ENCODE measurements at regions not wholly inside any gene's neighbourhood (a gene's known extent, or its start where the extent isn't known, plus 50 kb on each side); places are given as distances from the start of the nearest gene placed in this dataset.

GRCh38 chr15:68482246-68482645 is 50.3 kb upstream of the ITGA11 start:
- DNase-seq: no peak

GRCh38 chr15:68483165-68483564 is 51.2 kb upstream of the ITGA11 start:
- DNase-seq: no peak
- H3K27ac Mint-ChIP-seq: no peak overlapping the region
- no peaks in the 10 kb centered on the region for H3K9me3 Mint-ChIP-seq
- CTCF ChIA-PET: interaction anchor here (0.9 kb wide), 1 partner anchor 230 kb away, joined by 3 read pairs; no protein-coding TSS in a partner anchor
- peaks cover 9% of the 10 kb centered on the region for H3K27me3 Mint-ChIP-seq (ENCODE audit: low read depth)
- intact Hi-C loops (cut with micrococcal nuclease): no loop called here
- H3K36me3 Mint-ChIP-seq (ENCODE audit: low read depth): no peaks in the 10 kb centered on the region
- no peaks in the 10 kb centered on the region for H3K4me1 Mint-ChIP-seq (ENCODE audit: low read depth)
- no peak overlapping the region for H3K4me3 Mint-ChIP-seq

More at GRCh38 chr15:68482246-68482645, 50.3 kb upstream of the ITGA11 start:
- intact Hi-C loops (cut with micrococcal nuclease): no loop called here
- no peak overlapping the region for H3K4me3 Mint-ChIP-seq
- no peaks in the 10 kb centered on the region for H3K4me1 Mint-ChIP-seq (ENCODE audit: low read depth)
- H3K36me3 Mint-ChIP-seq (ENCODE audit: low read depth): no peaks in the 10 kb centered on the region
- CTCF ChIA-PET: no interaction called here
- no peaks in the 10 kb centered on the region for H3K9me3 Mint-ChIP-seq
- no peak overlapping the region for H3K27ac Mint-ChIP-seq
- H3K27me3 Mint-ChIP-seq (ENCODE audit: low read depth): peaks cover 8% of the 10 kb centered on the region

DNA sequence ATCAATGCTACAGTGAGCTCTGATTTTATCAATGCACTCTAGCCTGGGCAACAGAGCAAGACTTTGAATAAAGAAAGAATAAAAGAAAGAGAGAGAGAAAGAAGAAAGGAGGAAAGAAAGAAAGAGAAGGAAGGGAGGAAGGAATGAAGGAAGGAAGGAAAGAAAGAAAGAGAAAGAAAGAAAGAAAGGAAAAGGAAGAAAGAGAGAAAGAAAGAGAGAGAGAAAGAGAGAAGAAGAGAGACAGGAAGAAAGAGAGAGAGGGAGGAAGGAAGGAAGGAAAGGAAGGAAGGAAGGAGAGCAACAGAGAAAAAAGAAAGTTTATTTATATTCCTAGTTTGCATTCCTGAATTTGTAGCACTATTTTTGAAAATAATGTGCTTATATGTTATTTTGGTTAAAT is 52.3 kb upstream of the ITGA11 start:
- CTCF ChIA-PET: interaction anchor here (0.5 kb wide), 1 partner anchor 214 kb away, joined by 3 read pairs; no protein-coding TSS in a partner anchor
- Mint-ChIP-seq H3K9me3 (no peaks in the 10 kb centered on the region), H3K4me3 (no peak overlapping the region), H3K4me1 (ENCODE audit: low read depth) (no peaks in the 10 kb centered on the region), H3K36me3 (ENCODE audit: low read depth) (no peaks in the 10 kb centered on the region), H3K27me3 (ENCODE audit: low read depth) (peaks cover 9% of the 10 kb centered on the region), H3K27ac (no peak overlapping the region)
- no peak for DNase-seq
- intact Hi-C loops (cut with micrococcal nuclease): no loop called here

DNA sequence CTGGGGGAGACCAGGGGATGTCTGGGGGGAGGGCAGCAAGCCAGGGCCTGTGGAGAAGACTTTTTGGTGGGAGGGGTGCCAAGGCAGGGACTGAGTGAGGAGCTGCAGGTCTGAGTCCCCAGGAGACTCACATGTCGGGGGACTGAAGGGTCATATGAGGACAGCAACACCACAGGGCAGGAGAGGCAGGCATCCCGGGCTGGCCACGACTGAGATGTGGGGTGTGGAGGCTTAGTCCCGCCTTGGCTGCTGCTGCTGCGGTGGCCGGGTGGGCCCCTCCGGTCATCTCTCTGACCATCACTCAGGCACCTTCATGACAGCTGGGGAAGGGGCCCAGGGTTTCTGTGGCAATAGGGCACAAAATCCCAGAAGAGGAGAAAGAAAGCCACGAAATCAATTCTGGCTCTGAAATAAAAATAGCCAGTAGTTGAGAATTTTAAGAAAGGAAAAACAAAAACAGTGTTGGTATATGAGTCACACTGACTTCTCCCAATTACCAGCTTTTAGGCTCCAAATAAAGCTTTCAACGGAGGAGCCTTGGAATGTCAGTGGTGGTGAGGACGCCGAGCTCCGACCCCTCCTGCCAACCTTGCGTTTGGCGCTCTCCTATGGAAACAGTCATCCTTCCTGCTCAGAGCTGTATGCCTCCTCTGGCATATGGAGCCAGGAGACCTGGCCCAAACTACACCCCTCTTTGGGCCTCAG is 52.9 kb upstream of the ITGA11 start:
- CTCF ChIA-PET: interaction anchor here (0.5 to 0.6 kb wide), 2 partner anchors 180 to 214 kb away, joined by 3 to 4 read pairs; no protein-coding TSS in a partner anchor
- Mint-ChIP-seq H3K27ac (no peak overlapping the region), H3K27me3 (ENCODE audit: low read depth) (peaks cover 9% of the 10 kb centered on the region), H3K9me3 (no peaks in the 10 kb centered on the region), H3K4me3 (no peak overlapping the region), H3K36me3 (ENCODE audit: low read depth) (no peaks in the 10 kb centered on the region), H3K4me1 (ENCODE audit: low read depth) (no peaks in the 10 kb centered on the region)
- DNase-seq: no peak
- intact Hi-C loops (cut with micrococcal nuclease): no loop called here

- DNase-seq: no peak
- CTCF ChIA-PET: no interaction called here
- intact Hi-C loops (cut with micrococcal nuclease): no loop called here
These were observed 53.9 kb upstream of the ITGA11 start for GRCh38 chr15:68485721-68486360.

DNA sequence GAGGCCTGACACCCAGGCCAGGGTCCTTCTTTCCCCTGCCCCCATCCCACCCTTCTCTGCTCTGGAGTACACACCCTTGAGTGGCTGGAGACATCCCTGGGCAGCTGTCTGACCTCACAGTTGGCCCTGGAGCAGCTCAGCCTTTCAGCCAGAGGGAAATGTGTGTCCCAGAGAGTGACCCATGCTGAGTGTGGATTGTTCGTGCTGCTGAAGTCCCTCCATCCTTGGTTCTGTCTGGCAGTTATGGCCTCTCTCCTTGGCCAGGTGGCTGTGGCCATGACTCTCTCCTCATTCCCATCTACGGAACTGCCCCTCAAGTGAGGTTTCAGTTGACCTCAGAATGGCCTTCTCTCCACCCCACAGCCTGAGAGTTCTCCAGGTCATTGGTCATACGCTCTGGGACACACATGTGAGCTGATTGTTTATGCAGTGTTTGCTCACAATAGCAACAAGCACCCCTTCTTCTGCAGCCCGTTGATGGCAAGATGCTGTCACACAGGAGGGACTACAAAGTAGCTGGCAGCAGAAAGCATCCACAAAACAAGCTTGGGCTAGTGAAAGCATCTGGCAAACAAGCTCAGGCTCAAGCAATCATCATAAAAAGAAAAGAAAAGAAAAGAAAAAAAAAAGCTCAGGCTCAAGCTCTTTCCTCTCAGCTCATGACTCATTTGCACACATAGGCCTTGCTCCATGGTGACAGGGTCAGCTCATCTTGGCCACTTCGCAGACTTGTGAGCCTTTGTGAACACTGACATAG is 55.3 kb upstream of the ITGA11 start:
- Mint-ChIP-seq H3K27ac (no peak overlapping the region), H3K4me3 (no peak overlapping the region), H3K4me1 (ENCODE audit: low read depth) (no peaks in the 10 kb centered on the region), H3K27me3 (ENCODE audit: low read depth) (peaks cover 12% of the 10 kb centered on the region), H3K9me3 (no peaks in the 10 kb centered on the region), H3K36me3 (ENCODE audit: low read depth) (no peaks in the 10 kb centered on the region)
- no peak for DNase-seq
- intact Hi-C loops (cut with micrococcal nuclease): no loop called here
- CTCF ChIA-PET: interaction anchor here (1.0 kb wide), 1 partner anchor 186 kb away, joined by 3 read pairs; no protein-coding TSS in a partner anchor

More at GRCh38 chr15:68485721-68486360, 53.9 kb upstream of the ITGA11 start:
- no peaks in the 10 kb centered on the region for H3K36me3 Mint-ChIP-seq (ENCODE audit: low read depth)
- H3K27me3 Mint-ChIP-seq (ENCODE audit: low read depth): peaks cover 11% of the 10 kb centered on the region
- no peak overlapping the region for H3K27ac Mint-ChIP-seq
- H3K9me3 Mint-ChIP-seq: no peaks in the 10 kb centered on the region
- no peak overlapping the region for H3K4me3 Mint-ChIP-seq
- H3K4me1 Mint-ChIP-seq (ENCODE audit: low read depth): no peaks in the 10 kb centered on the region

DNA sequence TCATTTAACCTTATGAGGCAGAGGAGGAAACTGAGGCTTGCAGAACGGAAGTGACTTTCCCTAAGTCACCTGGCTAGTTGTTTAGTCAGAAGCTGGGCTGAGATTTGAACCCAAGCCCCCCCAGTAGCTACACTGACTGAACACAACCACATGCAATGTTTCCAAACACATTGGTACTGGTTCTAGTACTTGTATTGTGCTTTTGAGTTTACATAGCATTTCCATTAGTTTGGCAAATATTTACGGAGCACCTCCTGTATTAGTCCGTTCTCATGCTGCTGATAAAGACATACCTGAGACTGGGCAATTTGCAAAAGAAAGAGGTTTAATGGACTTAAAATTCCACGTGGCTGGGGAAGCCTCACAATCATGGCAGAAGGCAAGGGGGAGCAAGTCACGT is 56.3 kb upstream of the ITGA11 start:
- Mint-ChIP-seq H3K27ac (no peak overlapping the region), H3K4me1 (ENCODE audit: low read depth) (no peaks in the 10 kb centered on the region), H3K36me3 (ENCODE audit: low read depth) (no peaks in the 10 kb centered on the region), H3K4me3 (no peak overlapping the region), H3K27me3 (ENCODE audit: low read depth) (peaks cover 15% of the 10 kb centered on the region), H3K9me3 (no peaks in the 10 kb centered on the region)
- no peak for DNase-seq
- intact Hi-C loops (cut with micrococcal nuclease): no loop called here
- CTCF ChIA-PET: interaction anchor here (1.0 kb wide), 1 partner anchor 185 kb away, joined by 3 read pairs; no protein-coding TSS in a partner anchor

GRCh38 chr15:68488966-68489365 is 57.0 kb upstream of the ITGA11 start:
- CTCF ChIA-PET: no interaction called here
- H3K4me1 Mint-ChIP-seq (ENCODE audit: low read depth): no peaks in the 10 kb centered on the region
- no peak for DNase-seq
- H3K9me3 Mint-ChIP-seq: no peaks in the 10 kb centered on the region
- intact Hi-C loops (cut with micrococcal nuclease): no loop called here
- H3K27ac Mint-ChIP-seq: no peak overlapping the region
- H3K4me3 Mint-ChIP-seq: no peak overlapping the region
- H3K36me3 Mint-ChIP-seq (ENCODE audit: low read depth): no peaks in the 10 kb centered on the region
- peaks cover 16% of the 10 kb centered on the region for H3K27me3 Mint-ChIP-seq (ENCODE audit: low read depth)

- Mint-ChIP-seq H3K27ac (no peak overlapping the region), H3K27me3 (ENCODE audit: low read depth) (peaks cover 18% of the 10 kb centered on the region), H3K36me3 (ENCODE audit: low read depth) (no peaks in the 10 kb centered on the region), H3K4me3 (no peak overlapping the region), H3K4me1 (ENCODE audit: low read depth) (no peaks in the 10 kb centered on the region), H3K9me3 (no peaks in the 10 kb centered on the region)
- CTCF ChIA-PET: no interaction called here
- intact Hi-C loops (cut with micrococcal nuclease): no loop called here
- DNase-seq: no peak
These were observed 57.5 kb upstream of the ITGA11 start for GRCh38 chr15:68489421-68489820.

DNA sequence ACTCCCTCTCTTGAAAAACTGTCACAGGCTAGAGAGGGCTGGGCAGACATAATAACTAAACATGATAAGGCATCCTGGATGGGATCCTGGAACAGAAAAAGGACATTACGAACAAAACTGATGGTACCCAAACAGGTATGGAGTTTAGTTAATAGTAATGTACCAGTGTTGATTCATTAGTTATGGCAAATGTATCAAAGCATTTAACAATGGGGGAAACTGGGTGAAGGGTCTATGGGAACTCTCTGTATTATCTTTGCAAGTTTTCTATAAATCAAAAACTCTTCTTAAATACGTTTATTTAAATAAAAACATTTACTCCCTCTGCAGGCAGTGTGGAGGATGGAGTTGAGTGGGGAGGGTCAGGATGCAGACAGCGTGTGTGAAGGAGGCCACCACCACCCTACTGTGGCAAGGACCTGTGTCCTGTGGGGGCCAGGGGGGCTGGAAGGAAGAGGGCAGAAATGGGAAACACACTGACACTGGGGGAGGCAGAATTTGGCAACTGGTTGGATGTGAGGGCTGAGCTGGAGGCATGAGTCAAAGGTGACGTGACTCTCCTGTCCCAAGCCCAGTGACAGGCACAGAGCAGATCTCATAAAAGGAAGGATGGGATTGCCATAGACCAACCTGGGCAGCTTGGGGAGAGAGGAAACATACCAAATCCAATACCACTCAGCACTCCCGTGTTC is 59.6 kb upstream of the ITGA11 start:
- CTCF ChIA-PET: no interaction called here
- H3K36me3 Mint-ChIP-seq (ENCODE audit: low read depth): no peaks in the 10 kb centered on the region
- H3K27me3 Mint-ChIP-seq (ENCODE audit: low read depth): peaks cover 16% of the 10 kb centered on the region
- no peak for DNase-seq
- no peaks in the 10 kb centered on the region for H3K9me3 Mint-ChIP-seq
- no peak overlapping the region for H3K4me3 Mint-ChIP-seq
- H3K4me1 Mint-ChIP-seq (ENCODE audit: low read depth): no peaks in the 10 kb centered on the region
- intact Hi-C loops (cut with micrococcal nuclease): no loop called here
- H3K27ac Mint-ChIP-seq: no peak overlapping the region

DNA sequence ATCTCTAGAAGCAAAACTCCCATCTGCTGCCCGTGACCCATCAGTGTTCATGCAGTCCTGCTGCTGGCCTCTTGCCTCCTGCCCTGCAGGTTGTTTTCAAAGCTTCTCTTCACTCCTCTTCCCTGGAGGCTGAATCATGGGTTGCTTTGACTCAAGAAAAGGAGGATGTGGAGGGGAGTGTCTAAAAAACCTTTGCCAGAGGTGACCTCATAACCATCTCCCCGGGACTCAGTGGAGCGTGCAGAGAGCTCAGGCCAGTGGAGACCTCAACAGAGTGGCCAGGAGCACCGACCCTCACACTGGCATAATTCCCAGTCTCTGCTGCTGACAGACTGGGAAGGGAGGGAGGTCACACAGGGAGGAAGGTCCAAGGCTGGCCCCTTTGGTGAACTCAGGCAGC is 60.9 kb upstream of the ITGA11 start:
- CTCF ChIA-PET: no interaction called here
- no peaks in the 10 kb centered on the region for H3K4me1 Mint-ChIP-seq (ENCODE audit: low read depth)
- no peaks in the 10 kb centered on the region for H3K36me3 Mint-ChIP-seq (ENCODE audit: low read depth)
- intact Hi-C loops (cut with micrococcal nuclease): no loop called here
- no peak overlapping the region for H3K27ac Mint-ChIP-seq
- no peaks in the 10 kb centered on the region for H3K9me3 Mint-ChIP-seq
- H3K4me3 Mint-ChIP-seq: no peak overlapping the region
- no peak for DNase-seq
- H3K27me3 Mint-ChIP-seq (ENCODE audit: low read depth): peaks cover 13% of the 10 kb centered on the region

GRCh38 chr15:68493629-68494028 is 61.7 kb upstream of the ITGA11 start:
- DNase-seq: no peak
- CTCF ChIA-PET: no interaction called here
- H3K9me3 Mint-ChIP-seq: no peaks in the 10 kb centered on the region
- no peak overlapping the region for H3K27ac Mint-ChIP-seq
- no peaks in the 10 kb centered on the region for H3K36me3 Mint-ChIP-seq (ENCODE audit: low read depth)
- no peak overlapping the region for H3K4me3 Mint-ChIP-seq
- H3K27me3 Mint-ChIP-seq (ENCODE audit: low read depth): peaks cover 13% of the 10 kb centered on the region
- intact Hi-C loops (cut with micrococcal nuclease): no loop called here
- no peaks in the 10 kb centered on the region for H3K4me1 Mint-ChIP-seq (ENCODE audit: low read depth)
